WTC11 (cell line): ENCODE measurements at regions not wholly inside any gene's neighbourhood (a gene's known extent, or its start where the extent isn't known, plus 50 kb on each side); places are given as distances from the start of the nearest gene placed in this dataset.

Experiments used
- ATF6 ChIP-seq: sonication (generic); formaldehyde crosslinking; IDR thresholded peaks from 2 replicates; pipeline ENCODE4 v1.8.1; 2023; ENCODE audit warnings: mild to moderate bottlenecking, missing genetic modification reagents
- CTCF ChIP-seq: fragments of 200-600 bp; IDR thresholded peaks from 2 replicates; pipeline ENCODE4 v1.8.0; 2022; ENCODE audit warnings: antibody characterized with exemption
- E2F5 ChIP-seq: sonication (generic); formaldehyde crosslinking; IDR thresholded peaks from 2 replicates; pipeline ENCODE4 v1.8.1; 2022; ENCODE audit warnings: mild to moderate bottlenecking, moderate library complexity, missing genetic modification reagents
- FOXJ3 ChIP-seq: sonication (generic); formaldehyde crosslinking; IDR thresholded peaks from 2 replicates; pipeline ENCODE4 v1.9.0; 2021; ENCODE audit warnings: missing genetic modification reagents, mild to moderate bottlenecking, borderline replicate concordance
- NR3C1 ChIP-seq: sonication (generic); formaldehyde crosslinking; conservative IDR thresholded peaks from 2 replicates; pipeline ENCODE4 v1.8.1; 2023; ENCODE audit warnings: low read depth, mild to moderate bottlenecking, missing genetic modification reagents
- TEAD4 ChIP-seq: sonication (generic); formaldehyde crosslinking; IDR thresholded peaks from 2 replicates; pipeline ENCODE4 v1.8.0; 2022; ENCODE audit warnings: mild to moderate bottlenecking, missing genetic modification reagents
- USF2 ChIP-seq: sonication (generic); formaldehyde crosslinking; IDR thresholded peaks from 2 replicates; pipeline ENCODE4 v1.8.1; 2023; ENCODE audit warnings: mild to moderate bottlenecking, missing genetic modification reagents, moderate library complexity
- ZNF121 ChIP-seq: sonication (generic); formaldehyde crosslinking; IDR thresholded peaks from 2 replicates; pipeline ENCODE4 v1.8.0; 2023; ENCODE audit warnings: missing genetic modification reagents
- ZNF263 ChIP-seq: sonication (generic); formaldehyde crosslinking; IDR thresholded peaks from 2 replicates; pipeline ENCODE4 v1.8.1; 2022; ENCODE audit warnings: low read depth, mild to moderate bottlenecking, moderate library complexity, missing genetic modification reagents
- ZSCAN18 ChIP-seq: fragments of 250-450 bp; sonication (Bioruptor Pico); IDR thresholded peaks from 2 replicates; pipeline ENCODE4 v2.1.2; 2022; ENCODE audit warnings: mild to moderate bottlenecking, moderate library complexity

- TF ChIP-seq CTCF = no peak
- TF ChIP-seq USF2 (CRISPR knock-in tag) = no peak
- TF ChIP-seq ZNF121 (CRISPR knock-in tag) = no peak
- no peak for TF ChIP-seq ZSCAN18 (CRISPR knock-in tag)
- TF ChIP-seq ZNF263 = no peak
- TF ChIP-seq ATF6 = no peak
- no peak for TF ChIP-seq NR3C1 (CRISPR knock-in tag)
- no peak for TF ChIP-seq TEAD4 (CRISPR knock-in tag)
- no peak for TF ChIP-seq FOXJ3
- no peak for TF ChIP-seq E2F5 (CRISPR knock-in tag)
Observed at GRCh38 chr5:68359699-68360098, 144.1 kb downstream of the PIK3R1 start.
